GM23248 (cell line): ENCODE measurements at regions not wholly inside any gene's neighbourhood (a gene's known extent, or its start where the extent isn't known, plus 50 kb on each side); places are given as distances from the start of the nearest gene placed in this dataset.

Experiments
- DNase-seq: peaks from one replicate; pipeline ENCODE4 v3.0.0-alpha.2; 2015
- H2AFZ ChIP-seq: fragments of 200-600 bp; sonication (generic); 2 replicates; pipeline ENCODE4 v1.6.1; 2016; ENCODE audit warnings: antibody characterized with exemption
- H3F3A ChIP-seq: fragments of 200-600 bp; sonication (generic); 2 replicates; pipeline ENCODE4 v1.6.1; 2016; ENCODE audit warnings: mild to moderate bottlenecking, antibody characterized with exemption, mixed run types; ENCODE audit not compliant: insufficient read depth
- H3K27ac ChIP-seq: fragments of 200-600 bp; sonication (generic); 2 replicates; pipeline ENCODE4 v1.5.1; 2016; ENCODE audit warnings: mild to moderate bottlenecking
- H3K27me3 ChIP-seq: fragments of 200-600 bp; sonication (generic); replicated peaks from 2 replicates; pipeline ENCODE4 v1.6.1; 2016; ENCODE audit warnings: mild to moderate bottlenecking; ENCODE audit not compliant: insufficient read depth
- H3K36me3 ChIP-seq: fragments of 200-600 bp; sonication (generic); 2 replicates; pipeline ENCODE4 v1.6.1; 2016; ENCODE audit warnings: low read depth, mild to moderate bottlenecking
- H3K4me1 ChIP-seq: fragments of 200-600 bp; sonication (generic); 2 replicates; pipeline ENCODE4 v1.6.1; 2016; ENCODE audit warnings: mild to moderate bottlenecking; ENCODE audit not compliant: insufficient read depth
- H3K4me2 ChIP-seq: fragments of 200-600 bp; sonication (generic); one replicate; pipeline ENCODE4 v1.6.1; 2016; ENCODE audit warnings: mild to moderate bottlenecking; ENCODE audit not compliant: unreplicated experiment
- H3K4me3 ChIP-seq: fragments of 200-600 bp; sonication (generic); 2 replicates; pipeline ENCODE4 v1.5.1; 2016; ENCODE audit warnings: mild to moderate bottlenecking
- H3K79me2 ChIP-seq: fragments of 200-600 bp; sonication (generic); 2 replicates; pipeline ENCODE4 v1.6.1; 2016; ENCODE audit warnings: mild to moderate bottlenecking; ENCODE audit not compliant: insufficient read depth
- H3K9ac ChIP-seq: fragments of 200-600 bp; sonication (generic); 2 replicates; pipeline ENCODE4 v1.6.1; 2016; ENCODE audit warnings: mild to moderate bottlenecking
- H3K9me2 ChIP-seq: fragments of 200-600 bp; sonication (generic); 2 replicates; pipeline ENCODE4 v1.6.1; 2016; ENCODE audit warnings: mixed run types, mild to moderate bottlenecking, moderate library complexity; ENCODE audit not compliant: insufficient read depth
- H3K9me3 ChIP-seq: fragments of 200-600 bp; sonication (generic); one replicate; pipeline ENCODE4 v1.6.1; 2017; ENCODE audit warnings: low read depth
- H4K20me1 ChIP-seq: fragments of 200-600 bp; sonication (generic); 2 replicates; pipeline ENCODE4 v1.6.0; 2016; ENCODE audit not compliant: insufficient read depth
- EZH2 ChIP-seq: fragments of 200-600 bp; sonication (generic); IDR thresholded peaks from 2 replicates; pipeline ENCODE4 v1.6.1; 2018; ENCODE audit warnings: antibody characterized with exemption, mild to moderate bottlenecking; ENCODE audit not compliant: insufficient read depth, poor library complexity, severe bottlenecking
- EZH2phosphoT487 ChIP-seq: fragments of 200-600 bp; sonication (generic); IDR thresholded peaks from 2 replicates; pipeline ENCODE4 v1.6.1; 2018; ENCODE audit warnings: antibody characterized with exemption, moderate library complexity, mild to moderate bottlenecking, low read depth; ENCODE audit not compliant: insufficient read depth
- WGBS, 2 experiments: methylation state at CpG; one replicate each; pipeline ENCODE4 v1.1.6; 2015 to 2017; ENCODE audit warnings: low lambda C conversion rate in 2 of 2, low coverage in 1 of 2; ENCODE audit errors: missing lambda C conversion rate in 2 of 2; 5-methylcytosine and 5-hydroxymethylcytosine counted together
- in situ Hi-C: fragments of 300-500 bp; cut with MboI; formaldehyde crosslinking; loops from 2 replicates; pipeline ENCODE4 v1.15.0; 2020

- Histone ChIP-seq H3K27me3 (no peaks in the 10 kb centered on the region), H3K9ac (no peak overlapping the region), H3K79me2 (no peaks in the 10 kb centered on the region), H3F3A (no peaks in the 10 kb centered on the region), H3K9me3 (no peaks in the 10 kb centered on the region), H3K4me3 (no peak overlapping the region), H3K36me3 (no peaks in the 10 kb centered on the region), H3K9me2 (no peaks in the 10 kb centered on the region), H4K20me1 (no peaks in the 10 kb centered on the region), H2AFZ (no peak overlapping the region), H3K27ac (no peak overlapping the region), H3K4me1 (no peaks in the 10 kb centered on the region), H3K4me2 (no peak overlapping the region)
- WGBS, 2 experiments: 6 to 8% methylated on average over 2 of the region's 2 CpGs
- in situ Hi-C loops: no loop called here
- DNase-seq: no peak
- TF ChIP-seq EZH2phosphoT487: no peak
- TF ChIP-seq EZH2: no peak
Measured at GRCh38 chr2:194087089-194087958, 1569.7 kb upstream of the SLC39A10 start.

GRCh38 chr2:194086129-194086528, 1570.9 kb upstream of the SLC39A10 start:
- in situ Hi-C loops: no loop called here
- H3F3A ChIP-seq: no peaks in the 10 kb centered on the region
- DNase-seq: no peak
- H4K20me1 ChIP-seq: no peaks in the 10 kb centered on the region
- 0 to 4% methylated on average over 1 of the region's 1 CpG for WGBS, 2 experiments
- H3K4me3 ChIP-seq: no peak overlapping the region
- H3K9me3 ChIP-seq: no peaks in the 10 kb centered on the region
- no peak overlapping the region for H3K27ac ChIP-seq
- no peaks in the 10 kb centered on the region for H3K27me3 ChIP-seq
- H2AFZ ChIP-seq: no peak overlapping the region
- no peaks in the 10 kb centered on the region for H3K9me2 ChIP-seq
- H3K4me2 ChIP-seq: no peak overlapping the region
- H3K9ac ChIP-seq: no peak overlapping the region
- H3K79me2 ChIP-seq: no peaks in the 10 kb centered on the region
- TF ChIP-seq EZH2phosphoT487: no peak
- TF ChIP-seq EZH2: no peak
- H3K4me1 ChIP-seq: no peaks in the 10 kb centered on the region
- H3K36me3 ChIP-seq: no peaks in the 10 kb centered on the region

- no peaks in the 10 kb centered on the region for H3K9me2 ChIP-seq
- no peaks in the 10 kb centered on the region for H3K36me3 ChIP-seq
- no peak overlapping the region for H3K9ac ChIP-seq
- no peaks in the 10 kb centered on the region for H3K79me2 ChIP-seq
- DNase-seq: no peak
- no peak overlapping the region for H3K27ac ChIP-seq
- no peaks in the 10 kb centered on the region for H3K27me3 ChIP-seq
- no peak overlapping the region for H3K4me3 ChIP-seq
- H3K4me1 ChIP-seq: no peaks in the 10 kb centered on the region
- no peak for TF ChIP-seq EZH2
- TF ChIP-seq EZH2phosphoT487: no peak
- H4K20me1 ChIP-seq: no peaks in the 10 kb centered on the region
- 19 to 24% methylated on average over 3 of the region's 3 CpGs for WGBS, 2 experiments
- H3K9me3 ChIP-seq: no peaks in the 10 kb centered on the region
- no peaks in the 10 kb centered on the region for H3F3A ChIP-seq
- H2AFZ ChIP-seq: no peak overlapping the region
- in situ Hi-C loops: no loop called here
- H3K4me2 ChIP-seq: no peak overlapping the region
Measured at GRCh38 chr2:194079989-194080388, 1577.0 kb upstream of the SLC39A10 start.

- in situ Hi-C loops: no loop called here
- Histone ChIP-seq H3K4me3 (no peak overlapping the region), H3K9ac (no peak overlapping the region), H3K9me2 (no peaks in the 10 kb centered on the region), H3K27me3 (no peaks in the 10 kb centered on the region), H3K79me2 (no peaks in the 10 kb centered on the region), H2AFZ (no peak overlapping the region), H3K36me3 (no peaks in the 10 kb centered on the region), H4K20me1 (no peaks in the 10 kb centered on the region), H3K9me3 (no peaks in the 10 kb centered on the region), H3F3A (no peaks in the 10 kb centered on the region), H3K4me1 (no peaks in the 10 kb centered on the region), H3K27ac (no peak overlapping the region), H3K4me2 (no peak overlapping the region)
- TF ChIP-seq EZH2: no peak
- TF ChIP-seq EZH2phosphoT487: no peak
- no peak for DNase-seq
Measured at GRCh38 chr2:194077366-194077765, 1579.7 kb upstream of the SLC39A10 start.
